Colonic mucosa (tissue), 4 donors: ENCODE measurements at regions not wholly inside any gene's neighbourhood (a gene's known extent, or its start where the extent isn't known, plus 50 kb on each side); places are given as distances from the start of the nearest gene placed in this dataset.

Experiments
- DNase-seq: peaks from one replicate; pipeline ENCODE4 v3.0.0-alpha.2; 2020
- H3K27ac ChIP-seq: fragments of 200-600 bp; one replicate; pipeline ENCODE4 v1.8.0; 2021
- H3K27me3 ChIP-seq: fragments of 200-600 bp; one replicate; pipeline ENCODE4 v1.8.0; 2021
- H3K36me3 ChIP-seq: fragments of 200-600 bp; one replicate; pipeline ENCODE4 v1.8.0; 2021
- H3K4me1 ChIP-seq: fragments of 200-600 bp; one replicate; pipeline ENCODE4 v1.8.0; 2021; ENCODE audit warnings: mild to moderate bottlenecking
- H3K4me3 ChIP-seq: fragments of 200-600 bp; one replicate; pipeline ENCODE4 v1.8.0; 2021
- H3K9ac ChIP-seq, 2 donors: one replicate each; pipeline ENCODE4 v1.7.0; 2013; ENCODE audit warnings: control low read depth in 2 of 2, low read depth in 2 of 2, low read length in 2 of 2
- H3K9me3 ChIP-seq: fragments of 200-600 bp; one replicate; pipeline ENCODE4 v1.8.0; 2021
- intact Hi-C: fragments of 100-400 bp; cut with DNase I; formaldehyde crosslinking; loops from one replicate; pipeline ENCODE4 v1.14.1; 2022
- TF ChIP-seq, protein P1 (sequence below): fragments of 200-600 bp; IDR thresholded peaks from one replicate; pipeline ENCODE4 v1.8.0; 2022; ENCODE audit warnings: antibody characterized with exemption, mild to moderate bottlenecking
- donor health status: healthy.
- donor health status: DM: no; HTN: no; CAD: no.
- donor health status: DM: no; HTN: no; CAD: no.

DNA sequence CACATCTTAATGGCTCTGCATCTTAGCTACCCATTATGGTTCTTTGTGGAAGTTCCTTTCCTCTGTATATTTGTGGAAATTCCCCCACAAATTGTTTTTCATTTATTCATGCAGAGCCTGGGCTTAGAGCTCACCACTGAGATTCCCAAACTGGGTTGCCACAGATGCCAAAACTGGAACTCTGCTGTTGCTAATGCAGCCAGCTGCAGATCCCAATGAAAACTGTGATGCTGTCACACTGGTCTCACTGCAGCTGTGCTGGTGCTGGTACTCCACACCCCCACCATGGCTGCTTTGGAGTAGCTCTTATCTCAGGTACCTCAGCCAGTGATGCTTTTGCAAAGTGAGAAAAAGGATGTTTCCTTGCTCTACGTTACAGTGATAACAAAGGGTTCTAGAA, 87.7 kb downstream of the DCK start:
- no peak overlapping the region for H3K9ac ChIP-seq
- H3K4me3 ChIP-seq, result no peak overlapping the region
- H3K36me3 ChIP-seq, result no peaks in the 10 kb centered on the region
- no peak overlapping the region for H3K27ac ChIP-seq
- H3K4me1 ChIP-seq, result no peaks in the 10 kb centered on the region
- DNase-seq, result no peak
- TF ChIP-seq, protein P1, sequence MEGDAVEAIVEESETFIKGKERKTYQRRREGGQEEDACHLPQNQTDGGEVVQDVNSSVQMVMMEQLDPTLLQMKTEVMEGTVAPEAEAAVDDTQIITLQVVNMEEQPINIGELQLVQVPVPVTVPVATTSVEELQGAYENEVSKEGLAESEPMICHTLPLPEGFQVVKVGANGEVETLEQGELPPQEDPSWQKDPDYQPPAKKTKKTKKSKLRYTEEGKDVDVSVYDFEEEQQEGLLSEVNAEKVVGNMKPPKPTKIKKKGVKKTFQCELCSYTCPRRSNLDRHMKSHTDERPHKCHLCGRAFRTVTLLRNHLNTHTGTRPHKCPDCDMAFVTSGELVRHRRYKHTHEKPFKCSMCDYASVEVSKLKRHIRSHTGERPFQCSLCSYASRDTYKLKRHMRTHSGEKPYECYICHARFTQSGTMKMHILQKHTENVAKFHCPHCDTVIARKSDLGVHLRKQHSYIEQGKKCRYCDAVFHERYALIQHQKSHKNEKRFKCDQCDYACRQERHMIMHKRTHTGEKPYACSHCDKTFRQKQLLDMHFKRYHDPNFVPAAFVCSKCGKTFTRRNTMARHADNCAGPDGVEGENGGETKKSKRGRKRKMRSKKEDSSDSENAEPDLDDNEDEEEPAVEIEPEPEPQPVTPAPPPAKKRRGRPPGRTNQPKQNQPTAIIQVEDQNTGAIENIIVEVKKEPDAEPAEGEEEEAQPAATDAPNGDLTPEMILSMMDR, result no peak
- H3K27me3 ChIP-seq, result no peaks in the 10 kb centered on the region
- intact Hi-C loops, result no loop called here
- H3K9me3 ChIP-seq, result no peaks in the 10 kb centered on the region

DNA sequence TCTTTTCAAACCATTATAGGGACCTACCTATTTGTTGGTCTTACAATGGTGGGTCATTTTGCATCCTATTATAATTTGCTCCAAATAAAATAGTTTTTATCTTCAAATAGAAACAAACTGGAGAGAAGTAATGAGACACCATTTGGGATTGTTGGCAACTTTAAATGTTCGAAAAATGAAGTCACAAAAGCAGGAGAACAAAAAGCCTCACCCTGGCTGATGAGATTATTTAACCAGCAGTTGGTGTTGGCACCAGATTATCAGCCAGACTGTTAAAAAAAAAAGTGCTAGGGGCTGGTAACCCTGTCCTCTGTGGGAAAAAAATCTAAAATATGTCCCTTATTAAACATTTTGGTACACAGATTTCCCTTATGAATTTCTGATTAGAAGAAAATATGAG, 100.3 kb downstream of the DCK start:
- Histone ChIP-seq H3K27me3 (no peaks in the 10 kb centered on the region), H3K9ac (no peak overlapping the region), H3K27ac (no peak overlapping the region), H3K4me1 (peaks cover 4% of the 10 kb centered on the region), H3K9me3 (no peaks in the 10 kb centered on the region), H3K4me3 (no peak overlapping the region), H3K36me3 (no peaks in the 10 kb centered on the region)
- DNase-seq, result no peak
- TF ChIP-seq, protein P1, result no peak
- intact Hi-C loops, result no loop called here

DNA sequence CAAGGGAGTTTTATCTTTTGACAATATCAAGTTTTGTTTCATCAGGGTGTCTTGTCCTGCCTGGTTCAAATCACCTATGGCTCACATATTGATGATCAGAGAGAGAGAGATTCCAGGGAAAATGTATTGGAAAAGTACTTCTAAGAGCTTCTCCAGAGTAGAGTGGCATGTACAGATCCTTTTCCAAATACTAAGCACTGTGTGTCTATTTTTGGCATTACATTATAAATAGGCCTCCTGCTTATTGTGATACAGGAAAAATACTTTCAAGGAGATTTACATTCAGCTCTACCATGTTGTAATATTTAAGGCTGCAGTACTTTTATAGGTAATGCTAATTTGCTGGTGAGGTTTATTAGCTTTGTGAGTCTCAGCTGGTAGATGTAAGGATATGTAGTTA, 100.8 kb downstream of the DCK start:
- intact Hi-C loops, result no loop called here
- TF ChIP-seq, protein P1, result no peak
- peaks cover 4% of the 10 kb centered on the region for H3K4me1 ChIP-seq

DNA sequence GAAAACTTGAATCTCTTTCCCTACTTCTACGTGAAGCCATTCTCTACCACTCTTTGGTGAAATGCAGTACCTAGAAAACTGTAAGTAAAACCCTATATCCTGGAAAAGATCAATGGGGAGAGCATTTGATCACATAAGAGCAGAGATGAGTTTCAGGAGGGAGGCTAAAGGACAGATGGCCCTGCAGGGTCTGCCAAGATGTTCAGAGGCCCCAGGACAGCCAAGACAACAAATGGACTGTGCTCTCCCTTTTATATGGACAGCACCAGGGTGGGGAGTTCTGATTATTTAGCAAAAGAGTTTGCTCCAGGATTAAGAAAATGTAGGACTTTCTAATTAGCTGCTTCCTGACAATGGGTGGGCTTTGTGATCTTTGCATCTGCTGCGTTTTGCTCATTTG, 101.7 kb downstream of the DCK start:
- no peak for DNase-seq
- H3K4me3 ChIP-seq, result no peak overlapping the region
- intact Hi-C loops, result no loop called here
- peaks cover 4% of the 10 kb centered on the region for H3K4me1 ChIP-seq
- H3K36me3 ChIP-seq, result no peaks in the 10 kb centered on the region
- no peak overlapping the region for H3K27ac ChIP-seq
- H3K9me3 ChIP-seq, result no peaks in the 10 kb centered on the region
- TF ChIP-seq, protein P1, result no peak
- H3K9ac ChIP-seq, result no peak overlapping the region
- no peaks in the 10 kb centered on the region for H3K27me3 ChIP-seq

More for the DNA sequence above, 100.8 kb downstream of the DCK start:
- no peaks in the 10 kb centered on the region for H3K36me3 ChIP-seq
- no peaks in the 10 kb centered on the region for H3K9me3 ChIP-seq
- H3K27ac ChIP-seq, result no peak overlapping the region
- no peaks in the 10 kb centered on the region for H3K27me3 ChIP-seq
- H3K4me3 ChIP-seq, result no peak overlapping the region
- no peak overlapping the region for H3K9ac ChIP-seq
- DNase-seq, result no peak

DNA sequence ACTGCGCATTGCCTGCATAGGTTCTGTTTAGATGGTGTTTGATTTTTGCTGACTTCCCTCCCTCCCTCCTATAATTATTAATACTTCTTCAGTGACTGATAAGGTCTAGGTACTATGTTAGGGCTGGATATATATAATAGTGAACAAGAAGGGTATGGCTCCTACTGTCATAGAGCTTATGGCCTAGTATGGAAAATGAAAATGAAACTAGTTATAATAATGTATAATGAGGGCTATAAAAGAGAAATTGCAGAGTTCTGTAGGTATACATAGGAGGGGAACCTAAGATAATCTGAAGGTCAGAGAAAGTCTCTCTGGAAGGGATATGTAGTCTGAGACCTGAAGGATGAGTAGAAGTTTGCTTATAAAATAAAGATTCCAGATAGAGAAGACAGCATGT, 102.1 kb downstream of the DCK start:
- Histone ChIP-seq H3K36me3 (no peaks in the 10 kb centered on the region), H3K4me1 (peaks cover 4% of the 10 kb centered on the region), H3K4me3 (no peak overlapping the region), H3K9me3 (no peaks in the 10 kb centered on the region), H3K9ac (no peak overlapping the region), H3K27ac (no peak overlapping the region), H3K27me3 (no peaks in the 10 kb centered on the region)
- no peak for DNase-seq
- intact Hi-C loops, result no loop called here
- TF ChIP-seq, protein P1, result no peak

DNA sequence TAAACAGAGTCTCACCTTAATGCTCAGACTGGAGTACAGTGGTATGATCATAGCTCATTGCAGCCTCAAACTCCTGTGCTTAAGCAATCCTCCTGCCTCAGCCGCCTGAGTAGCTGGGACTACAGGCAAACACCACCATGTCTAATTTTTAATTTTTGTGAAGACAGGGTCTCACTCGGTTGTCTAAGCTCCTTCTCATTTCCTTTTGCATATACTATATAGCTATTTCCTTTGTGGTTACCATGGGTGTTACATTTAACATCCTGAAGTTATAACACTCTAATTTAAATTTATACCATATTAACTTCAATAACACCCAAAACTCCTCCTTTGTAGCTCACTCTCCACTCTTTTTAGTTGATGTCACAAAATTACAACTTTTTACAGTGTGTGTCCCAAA, 114.3 kb downstream of the DCK start:
- H3K36me3 ChIP-seq, result no peaks in the 10 kb centered on the region
- no peaks in the 10 kb centered on the region for H3K4me1 ChIP-seq
- no peak overlapping the region for H3K4me3 ChIP-seq
- TF ChIP-seq, protein P1, result no peak
- intact Hi-C loops, result no loop called here
- no peaks in the 10 kb centered on the region for H3K9me3 ChIP-seq
- no peak for DNase-seq
- no peaks in the 10 kb centered on the region for H3K27me3 ChIP-seq
- no peak overlapping the region for H3K9ac ChIP-seq
- H3K27ac ChIP-seq, result no peak overlapping the region
